ENCODE measurements at regions not wholly inside any gene's neighbourhood (a gene's known extent, or its start where the extent isn't known, plus 50 kb on each side); places are given as distances from the start of the nearest gene placed in this dataset.

- intact Hi-C loops (cut with micrococcal nuclease): loop anchor here (5.0 kb wide), 1 partner anchor 322 kb away; no protein-coding TSS in a partner anchor
Observed at GRCh38 chr4:112954286-112954685, 95.2 kb upstream of the ANK2 start.

More at GRCh38 chr4:112954286-112954685, 95.2 kb upstream of the ANK2 start:
- TF ChIP-seq POLR2A (IDR thresholded peaks at IDR 0.05; ENCODE audit: low read depth, low read length) (no peak), FOS (IDR thresholded peaks at IDR 0.05; ENCODE audit: borderline replicate concordance, insufficient read depth, low read length) (no peak), EZH2 (IDR thresholded peaks at IDR 0.05; ENCODE audit: borderline replicate concordance, low read depth, low read length, severe bottlenecking) (no peak), MAX (IDR thresholded peaks at IDR 0.05; ENCODE audit: insufficient read depth, insufficient read length) (no peak), CTCF (IDR thresholded peaks at IDR 0.05; ENCODE audit: extremely low read depth in 1 of 2, insufficient read depth in 1 of 2, low read depth in 1 of 2, low read length in 2 of 2) (no peak), MYC (IDR thresholded peaks at IDR 0.05; ENCODE audit: low read depth, low read length) (no peak), GATA2 (IDR thresholded peaks at IDR 0.05; ENCODE audit: insufficient read depth, insufficient read length, low read depth, low read length) (no peak), JUN (IDR thresholded peaks at IDR 0.05; ENCODE audit: borderline replicate concordance, insufficient read depth, insufficient read length, low read depth) (no peak), POLR2AphosphoS5 (IDR thresholded peaks at IDR 0.05; ENCODE audit: insufficient read depth, low read depth, low read length) (no peak)
- no TSS peak for BruUV-seq (replicated peaks)
- Histone ChIP-seq H4K20me1 (replicated peaks; ENCODE audit: control insufficient read depth, extremely low read depth, insufficient read depth, low read length) (no peaks in the 10 kb centered on the region), H3K4me2 (ENCODE audit: insufficient read depth, low read length) (no peak overlapping the region), H3K4me3 (replicated peaks in 1 of 3; ENCODE audit: insufficient read depth in 1 of 3, low read depth in 1 of 3, low read length in 3 of 3) (no peak overlapping the region), H2AFZ (ENCODE audit: low read depth, low read length) (no peak overlapping the region), H3K27ac (ENCODE audit: insufficient read depth, low read depth, low read length) (no peak overlapping the region), H3K27me3 (ENCODE audit: control insufficient read depth in 2 of 2, insufficient read depth in 2 of 2, low read length in 2 of 2) (no peaks in the 10 kb centered on the region), H3K9me1 (replicated peaks; ENCODE audit: control insufficient read depth, extremely low read depth, insufficient read depth, low read length) (no peaks in the 10 kb centered on the region), H3K9me3 (replicated peaks; ENCODE audit: control insufficient read depth, insufficient read depth, low read length) (no peaks in the 10 kb centered on the region), H3K4me1 (ENCODE audit: control insufficient read depth, extremely low read depth, insufficient read depth, low read length) (no peaks in the 10 kb centered on the region), H3K36me3 (ENCODE audit: control insufficient read depth in 2 of 2, extremely low read depth in 1 of 2, insufficient read depth in 2 of 2, low read length in 2 of 2) (no peaks in the 10 kb centered on the region), H3K9ac (replicated peaks; ENCODE audit: extremely low read depth, insufficient read depth, low read length) (no peak overlapping the region), H3K79me2 (ENCODE audit: control insufficient read depth, insufficient read depth, low read length) (no peaks in the 10 kb centered on the region)
- dilution Hi-C loops (cut with MboI; ENCODE audit: extremely low pct_ligation_motif_present, low sequenced_read_pairs): no loop called here
- DNase-seq (ENCODE audit: low read depth, low spot score) (no peak), FAIRE-seq (no peak)
- ChIA-PET CTCF (interaction anchor here (1.6 to 8.5 kb wide), 2 partner anchors 8 to 14 kb away, joined by 4 to 103 read pairs; no protein-coding TSS in a partner anchor), POLR2A (no interaction called here)
